ENCODE measurements at regions not wholly inside any gene's neighbourhood (a gene's known extent, or its start where the extent isn't known, plus 50 kb on each side); places are given as distances from the start of the nearest gene placed in this dataset.

DNA sequence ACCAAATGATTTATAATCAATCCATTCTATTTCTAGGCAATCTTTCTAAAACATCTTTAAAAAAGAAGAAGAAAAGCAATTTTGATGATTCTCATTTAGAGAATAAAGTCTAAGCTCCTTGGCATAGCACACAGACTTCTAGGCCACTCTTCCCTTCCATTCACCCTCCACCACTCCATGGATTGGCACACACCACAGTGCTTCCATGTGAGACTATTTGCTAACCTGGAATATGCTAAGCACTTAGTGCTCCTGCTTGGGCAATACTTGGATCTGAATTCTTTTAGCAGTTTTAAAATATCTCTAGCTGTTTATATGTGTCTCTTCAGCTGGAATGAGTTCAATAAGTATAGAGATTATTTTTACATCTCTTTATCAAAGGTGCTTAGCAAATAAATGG, 177.6 kb upstream of the FBXL7 start (continued):
- TF ChIP-seq, protein P1, sequence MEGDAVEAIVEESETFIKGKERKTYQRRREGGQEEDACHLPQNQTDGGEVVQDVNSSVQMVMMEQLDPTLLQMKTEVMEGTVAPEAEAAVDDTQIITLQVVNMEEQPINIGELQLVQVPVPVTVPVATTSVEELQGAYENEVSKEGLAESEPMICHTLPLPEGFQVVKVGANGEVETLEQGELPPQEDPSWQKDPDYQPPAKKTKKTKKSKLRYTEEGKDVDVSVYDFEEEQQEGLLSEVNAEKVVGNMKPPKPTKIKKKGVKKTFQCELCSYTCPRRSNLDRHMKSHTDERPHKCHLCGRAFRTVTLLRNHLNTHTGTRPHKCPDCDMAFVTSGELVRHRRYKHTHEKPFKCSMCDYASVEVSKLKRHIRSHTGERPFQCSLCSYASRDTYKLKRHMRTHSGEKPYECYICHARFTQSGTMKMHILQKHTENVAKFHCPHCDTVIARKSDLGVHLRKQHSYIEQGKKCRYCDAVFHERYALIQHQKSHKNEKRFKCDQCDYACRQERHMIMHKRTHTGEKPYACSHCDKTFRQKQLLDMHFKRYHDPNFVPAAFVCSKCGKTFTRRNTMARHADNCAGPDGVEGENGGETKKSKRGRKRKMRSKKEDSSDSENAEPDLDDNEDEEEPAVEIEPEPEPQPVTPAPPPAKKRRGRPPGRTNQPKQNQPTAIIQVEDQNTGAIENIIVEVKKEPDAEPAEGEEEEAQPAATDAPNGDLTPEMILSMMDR (IDR thresholded peaks at IDR 0.05; ENCODE audit: control extremely low read depth in 1 of 3, insufficient read depth in 1 of 3, low read depth in 1 of 3, low read length in 3 of 3): no peak
- TF ChIP-seq EZH2 (IDR thresholded peaks at IDR 0.05; ENCODE audit: low read depth, low read length, severe bottlenecking) (no peak), NRF1 (IDR thresholded peaks at IDR 0.05; ENCODE audit: low read depth, low read length) (no peak)

Data from H1 (cell line).